ENCODE measurements at regions not wholly inside any gene's neighbourhood (a gene's known extent, or its start where the extent isn't known, plus 50 kb on each side); places are given as distances from the start of the nearest gene placed in this dataset.
"Not testable (repeated sequence)": the region's sequence is repeated elsewhere in the genome, so short reads cannot be mapped to it uniquely, and the experiment has no call there.

DNA sequence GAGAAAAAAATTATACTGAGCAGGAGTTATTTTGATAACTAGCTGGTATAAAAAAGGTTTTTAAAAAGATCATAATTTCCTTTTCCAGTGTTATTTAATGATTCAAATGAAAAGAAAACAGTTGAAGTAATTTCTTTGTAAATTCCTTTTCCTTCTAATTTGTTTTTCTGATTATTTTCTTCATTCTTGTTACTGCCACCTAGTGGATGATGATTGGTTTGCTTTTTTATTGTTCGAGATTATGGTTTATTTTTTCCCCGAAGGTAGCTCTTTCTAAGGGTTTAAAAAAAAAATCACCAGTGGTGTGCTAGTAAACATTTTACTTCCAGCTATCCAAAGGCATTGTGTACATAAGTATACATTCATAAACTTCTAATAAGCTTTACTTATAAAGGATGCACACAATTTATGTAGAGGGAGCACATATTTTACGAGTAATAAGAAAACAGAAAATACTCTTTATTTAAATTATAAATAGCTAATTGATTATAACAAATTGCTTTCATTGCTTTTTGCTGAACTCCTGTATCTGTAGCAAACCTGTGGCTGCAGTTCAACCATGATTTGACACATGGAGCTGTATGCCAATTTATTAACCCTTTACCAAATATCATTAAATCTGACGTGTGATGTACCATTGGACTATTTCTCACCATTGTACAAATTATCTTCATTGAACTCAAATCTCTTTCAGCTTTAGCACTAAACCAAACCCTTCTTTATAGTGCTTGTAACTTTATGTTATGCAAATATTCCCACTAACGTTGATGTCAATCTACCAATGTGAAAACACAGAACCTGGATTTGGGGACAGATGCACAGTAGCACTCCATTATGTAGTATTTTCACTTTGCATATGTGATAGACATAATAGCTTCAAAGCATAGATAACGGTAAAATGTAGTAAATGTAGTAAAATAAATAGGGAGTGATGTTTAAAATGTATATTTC, 97.8 kb upstream of the ANK2 start:
- peak in 1 of 2 experiments; percentile 50 for DNase-seq

DNA sequence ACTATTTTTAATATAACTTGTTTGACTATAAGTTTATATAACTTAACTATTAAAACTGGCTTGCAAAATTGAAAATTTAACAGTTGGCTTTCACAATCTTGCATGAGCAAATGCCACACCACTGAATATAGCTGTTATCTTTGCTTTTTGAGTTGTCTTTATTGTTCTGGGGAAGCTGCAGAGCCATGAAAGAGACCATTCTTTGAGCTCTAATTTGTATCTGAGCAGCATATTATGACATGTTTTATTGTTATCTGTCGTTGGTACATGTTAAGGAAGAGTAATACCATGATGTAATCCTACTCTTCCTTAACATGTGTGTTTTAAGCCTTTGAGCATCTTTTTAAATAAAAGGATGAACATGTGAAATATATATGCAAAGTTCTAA, 97.1 kb upstream of the ANK2 start:
- no peak for DNase-seq

- DNase-seq: no peak
These were observed 96.2 kb upstream of the ANK2 start for GRCh38 chr4:112953262-112953661.

DNA sequence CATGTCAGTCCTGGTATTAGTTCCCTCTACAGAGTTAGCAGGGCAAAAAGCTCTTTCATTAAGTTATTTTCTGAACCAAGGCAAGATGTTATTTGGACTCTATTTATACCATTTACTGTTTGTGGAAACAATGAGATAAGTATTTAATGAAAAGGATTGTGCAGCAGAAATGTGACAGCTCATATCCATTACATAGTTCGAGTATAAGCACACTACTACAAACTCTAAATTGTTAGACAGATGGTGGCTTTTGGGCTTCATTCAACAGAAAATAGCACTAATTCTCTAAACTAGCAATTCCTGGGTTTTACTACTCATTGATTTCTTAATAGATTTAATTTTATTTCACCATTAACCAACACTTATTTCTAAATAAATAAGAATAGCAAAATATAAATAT, 95.2 kb upstream of the ANK2 start:
- DNase-seq: peak in 1 of 2 experiments; percentile 39

GRCh38 chr4:112956484-112956896, 93.0 kb upstream of the ANK2 start:
- DNase-seq: no peak

GRCh38 chr4:112957764-112958163, 91.7 kb upstream of the ANK2 start:
- DNase-seq: not testable (repeated sequence)

- DNase-seq: no peak
These were observed 82.6 kb upstream of the ANK2 start for GRCh38 chr4:112966701-112967488.

- no peak for DNase-seq
These were observed 80.8 kb upstream of the ANK2 start for GRCh38 chr4:112968451-112969159.

GRCh38 chr4:112970903-112971302, 78.5 kb upstream of the ANK2 start:
- no peak for DNase-seq

DNA sequence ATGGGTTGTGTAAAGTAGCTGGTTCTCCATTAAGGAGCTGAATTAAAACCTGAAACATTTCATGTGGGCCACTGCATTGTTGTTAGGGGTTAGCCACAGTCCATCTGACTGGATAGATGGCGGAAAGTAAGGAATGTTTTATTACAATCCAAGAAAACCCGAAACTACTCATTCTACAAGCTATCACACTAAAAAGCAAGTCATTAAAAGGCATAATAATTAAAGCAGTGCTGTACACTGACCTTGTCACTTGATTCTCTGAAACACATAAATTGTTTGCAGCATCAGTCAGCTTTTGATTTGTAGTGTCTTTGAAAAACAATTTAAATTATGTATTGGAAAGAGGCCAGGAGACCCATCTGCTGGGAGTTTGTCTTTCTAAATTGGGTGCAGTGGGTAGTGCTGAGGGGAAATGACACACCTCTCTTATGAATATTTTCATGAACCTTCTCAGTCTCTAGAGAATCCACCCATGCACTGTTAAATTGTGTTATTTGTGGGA, 75.7 kb upstream of the ANK2 start:
- DNase-seq: peak; percentile 59 to 74

- no peak for DNase-seq
These were observed 73.7 kb upstream of the ANK2 start for GRCh38 chr4:112975567-112976355.

DNA sequence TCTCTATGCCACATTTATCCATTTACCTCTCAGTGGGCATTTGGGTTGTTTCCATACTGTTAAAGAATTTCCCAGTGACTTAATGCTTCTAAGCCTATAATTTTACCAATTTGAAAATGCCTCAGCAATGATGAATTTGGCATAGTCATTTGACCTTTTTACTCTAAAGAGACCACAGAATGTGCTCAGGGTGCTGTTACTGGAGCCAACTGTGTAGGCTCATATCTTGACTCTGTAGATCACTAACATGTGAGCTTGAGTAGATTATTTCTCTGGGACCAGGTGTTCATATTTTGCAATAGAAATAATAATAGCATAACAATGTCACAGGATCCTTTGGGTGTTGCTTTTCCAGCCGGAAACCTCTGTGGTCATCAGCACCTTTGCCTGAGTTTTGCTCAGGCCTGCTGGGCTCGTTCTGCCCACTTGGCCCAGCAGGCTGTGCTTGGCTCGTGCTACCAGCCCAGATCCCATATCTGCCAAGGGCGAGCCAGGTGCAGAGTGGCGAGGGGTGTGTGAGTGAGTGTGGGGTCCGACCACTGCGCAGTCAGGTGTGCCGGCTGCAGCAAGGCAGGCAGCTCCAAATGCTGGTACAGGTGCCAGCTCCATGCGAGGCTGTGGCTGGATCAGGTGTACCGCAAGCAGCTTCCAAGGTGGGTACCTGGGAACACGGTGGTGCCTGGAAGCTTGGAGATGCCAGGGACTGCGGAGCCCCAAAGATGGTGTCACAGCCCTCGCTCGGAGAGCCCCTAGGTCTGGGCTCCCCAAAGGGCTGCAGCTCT, 70.6 kb upstream of the ANK2 start:
- DNase-seq: no peak

GRCh38 chr4:112979881-112980421, 69.5 kb upstream of the ANK2 start:
- DNase-seq: no peak

- no peak for DNase-seq
These were observed 66.8 kb upstream of the ANK2 start for GRCh38 chr4:112982680-112983079.

DNA sequence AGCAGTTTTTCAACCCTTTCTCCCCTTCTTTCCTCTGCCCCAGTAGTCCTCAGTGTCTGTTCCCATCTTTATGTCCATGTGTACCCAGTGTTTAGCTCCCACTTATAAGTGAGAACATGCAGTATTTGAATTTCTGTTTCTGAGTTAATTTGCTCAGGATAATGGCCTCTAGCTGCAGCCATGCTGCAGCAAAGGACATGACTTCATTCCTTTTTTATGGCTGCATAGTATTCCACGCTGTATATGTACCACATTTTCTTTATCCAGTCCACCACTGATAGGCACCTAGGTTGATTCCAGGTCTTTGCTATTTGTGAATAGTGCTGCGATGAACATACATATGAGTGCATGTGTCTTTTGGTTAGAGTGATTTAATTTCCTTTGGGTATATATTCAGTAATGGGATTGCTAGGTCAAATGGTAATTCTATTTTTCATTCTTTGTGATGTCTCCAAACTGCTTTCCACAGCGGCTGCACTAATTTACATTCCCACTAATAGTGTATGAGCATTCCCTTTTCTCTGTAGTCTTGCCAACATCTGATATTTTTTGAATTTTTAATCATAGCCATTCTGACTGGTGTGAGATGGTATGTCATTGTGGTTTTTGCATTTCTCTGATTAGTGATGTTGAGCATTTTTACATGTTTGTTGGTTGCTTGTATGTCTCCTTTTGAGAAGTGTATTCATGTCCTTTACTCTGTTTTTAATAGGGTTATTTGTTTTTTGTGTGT, 54.6 kb upstream of the ANK2 start:
- DNase-seq: no peak
